HG03354 (cell line): ENCODE measurements at regions not wholly inside any gene's neighbourhood (a gene's known extent, or its start where the extent isn't known, plus 50 kb on each side); places are given as distances from the start of the nearest gene placed in this dataset.
"Not testable (repeated sequence)": the region's sequence is repeated elsewhere in the genome, so short reads cannot be mapped to it uniquely, and the experiment has no call there.

Experiments
- ATAC-seq: cut with Tn5 transposase; IDR thresholded peaks from one replicate; pipeline ENCODE4 v1.9.1; 2021; ENCODE audit warnings: mild to moderate bottlenecking; ENCODE audit not compliant: unreplicated experiment, poor library complexity, severe bottlenecking

- ATAC-seq, result no peak
Measured at GRCh38 chr9:28951945-28952344, 1378.7 kb upstream of the C9orf72 start.

GRCh38 chr9:28956116-28956880 is 1383.0 kb upstream of the C9orf72 start:
- no peak for ATAC-seq

GRCh38 chr9:28960602-28961001 is 1387.3 kb upstream of the C9orf72 start:
- no peak for ATAC-seq

GRCh38 chr9:28961623-28962022 is 1388.3 kb upstream of the C9orf72 start:
- no peak for ATAC-seq

GRCh38 chr9:28967226-28967625 is 1393.9 kb upstream of the C9orf72 start:
- ATAC-seq, result no peak

- no peak for ATAC-seq
Measured at GRCh38 chr9:28970241-28970654, 1397.0 kb upstream of the C9orf72 start.

GRCh38 chr9:28971881-28972280 is 1398.6 kb upstream of the C9orf72 start:
- ATAC-seq, result no peak

- ATAC-seq, result no peak
Measured at GRCh38 chr9:28976250-28976649, 1403.0 kb upstream of the C9orf72 start.

GRCh38 chr9:28976684-28977083 is 1403.4 kb upstream of the C9orf72 start:
- no peak for ATAC-seq

- no peak for ATAC-seq
Measured at GRCh38 chr9:28981129-28981528, 1407.8 kb upstream of the C9orf72 start.

- no peak for ATAC-seq
Measured at GRCh38 chr9:28981711-28982110, 1408.4 kb upstream of the C9orf72 start.

- no peak for ATAC-seq
Measured at GRCh38 chr9:28984016-28984415, 1410.7 kb upstream of the C9orf72 start.

GRCh38 chr9:28990009-28990408 is 1416.7 kb upstream of the C9orf72 start:
- ATAC-seq, result not testable (repeated sequence)

GRCh38 chr9:28999057-28999456 is 1425.8 kb upstream of the C9orf72 start:
- ATAC-seq, result no peak

GRCh38 chr9:28999806-29000205 is 1426.5 kb upstream of the C9orf72 start:
- ATAC-seq, result no peak

- ATAC-seq, result no peak
Measured at GRCh38 chr9:29001006-29001405, 1427.7 kb upstream of the C9orf72 start.

- ATAC-seq, result no peak
Measured at GRCh38 chr9:29004988-29005387, 1431.7 kb upstream of the C9orf72 start.

GRCh38 chr9:29006628-29007027 is 1433.3 kb upstream of the C9orf72 start:
- no peak for ATAC-seq

GRCh38 chr9:29012911-29013310 is 1439.6 kb upstream of the C9orf72 start:
- no peak for ATAC-seq

- ATAC-seq, result no peak
Measured at GRCh38 chr9:29021632-29022031, 1448.4 kb upstream of the C9orf72 start.

GRCh38 chr9:29038332-29038731 is 1465.1 kb upstream of the C9orf72 start:
- no peak for ATAC-seq

- no peak for ATAC-seq
Measured at GRCh38 chr9:29039258-29039657, 1466.0 kb upstream of the C9orf72 start.
